Sigmoid colon (tissue), 6 donors: ENCODE measurements at regions not wholly inside any gene's neighbourhood (a gene's known extent, or its start where the extent isn't known, plus 50 kb on each side); places are given as distances from the start of the nearest gene placed in this dataset.
"Not testable (repeated sequence)": the region's sequence is repeated elsewhere in the genome, so short reads cannot be mapped to it uniquely, and the experiment has no call there.

Experiments
- DNase-seq: peaks from one replicate; pipeline ENCODE4 v3.0.0-alpha.2; 2019
- H3K27ac ChIP-seq, 4 donors: fragments of 200-600 bp; sonication (generic); one replicate each; pipeline ENCODE4 v1.5.1; 2016 to 2019; ENCODE audit warnings: mild to moderate bottlenecking in 1 of 4
- H3K27me3 ChIP-seq, 3 donors: fragments of 200-600 bp; sonication (generic); one replicate each; pipeline ENCODE4 v1.5.1; 2019; ENCODE audit warnings: mild to moderate bottlenecking in 1 of 3
- H3K36me3 ChIP-seq, 4 donors: fragments of 200-600 bp; sonication (generic); one replicate each; pipeline ENCODE4 v1.5.1; 2016 to 2019
- H3K4me1 ChIP-seq, 4 donors: fragments of 200-600 bp; sonication (generic); one replicate each; pipeline ENCODE4 v1.5.1; 2017 to 2019
- H3K4me3 ChIP-seq, 4 donors: fragments of 200-600 bp; sonication (generic); one replicate each; pipeline ENCODE4 v1.5.1; 2017 to 2019; ENCODE audit warnings: mild to moderate bottlenecking in 2 of 4, moderate library complexity in 1 of 4
- H3K9me3 ChIP-seq, 4 donors: fragments of 200-600 bp in 3 of 4; sonication (generic) in 3 of 4; one replicate each; pipeline versions ENCODE4 v1.5.1 to v1.6.1; 2013 to 2019
- CTCF ChIP-seq, 4 experiments: fragments of 450-650 bp in 3 of 4; fragments of 200-600 bp in 1 of 4; IDR thresholded peaks; one replicate each; pipeline ENCODE4 v1.5.1; 2016 to 2019; ENCODE audit warnings: antibody characterized with exemption in 4 of 4, mild to moderate bottlenecking in 3 of 4, moderate library complexity in 2 of 4
- EP300 ChIP-seq, 4 donors: sonication (generic); formaldehyde crosslinking; IDR thresholded peaks; one replicate each; pipeline ENCODE4 v1.6.1; 2017; ENCODE audit warnings: antibody characterized with exemption in 4 of 4
- POLR2A ChIP-seq, 2 donors: fragments of 450-650 bp; IDR thresholded peaks; one replicate each; pipeline ENCODE4 v1.6.1; 2016; ENCODE audit warnings: antibody characterized with exemption in 2 of 2, mild to moderate bottlenecking in 2 of 2, moderate library complexity in 2 of 2
- POLR2AphosphoS5 ChIP-seq, 4 donors: sonication (generic); formaldehyde crosslinking; IDR thresholded peaks; one replicate each; pipeline ENCODE4 v1.6.1; 2017; ENCODE audit warnings: antibody characterized with exemption in 4 of 4
- WGBS, 2 donors: extraction: QIAGEN DNeasy Blood & Tissue Kit; methylation state at CpG; one replicate each; pipeline ENCODE4 v1.1.7; 2013; 5-methylcytosine and 5-hydroxymethylcytosine counted together
- intact Hi-C: fragments of 100-400 bp; cut with DNase I; formaldehyde crosslinking; loops from one replicate; pipeline ENCODE4 v1.15.1; 2023
- donor health status: healthy with polysubstance abuse.
- donor health status: healthy.

GRCh38 chr2:88802026-88802425 lies 110.6 kb downstream of the RPIA start:
- H3K27ac ChIP-seq, intact Hi-C loops, H3K27me3 ChIP-seq, H3K36me3 ChIP-seq, DNase-seq, H3K9me3 ChIP-seq, H3K4me3 ChIP-seq, H3K4me1 ChIP-seq: not testable (repeated sequence)
- WGBS, 2 donors, result 45 to 62% methylated on average over 2 of the region's 2 CpGs

GRCh38 chr2:88807237-88807962 lies 115.9 kb downstream of the RPIA start:
- no peaks in the 10 kb centered on the region for H3K36me3 ChIP-seq
- no peaks in the 10 kb centered on the region for H3K4me1 ChIP-seq
- peaks cover 0 to 4% (median 0%) of the 10 kb centered on the region in 3 donors for H3K27me3 ChIP-seq
- intact Hi-C loops, result no loop called here
- H3K27ac ChIP-seq, result no peak overlapping the region
- DNase-seq, result no peak
- WGBS, 2 donors, result 84 to 91% methylated on average over 5 of the region's 5 CpGs
- no peak overlapping the region for H3K4me3 ChIP-seq
- TF ChIP-seq CTCF (IDR thresholded peaks at IDR 0.05) (no peak), POLR2AphosphoS5 (IDR thresholded peaks at IDR 0.05) (no peak), EP300 (IDR thresholded peaks at IDR 0.05) (no peak), POLR2A (IDR thresholded peaks at IDR 0.05) (no peak)
- no peaks in the 10 kb centered on the region for H3K9me3 ChIP-seq

DNA sequence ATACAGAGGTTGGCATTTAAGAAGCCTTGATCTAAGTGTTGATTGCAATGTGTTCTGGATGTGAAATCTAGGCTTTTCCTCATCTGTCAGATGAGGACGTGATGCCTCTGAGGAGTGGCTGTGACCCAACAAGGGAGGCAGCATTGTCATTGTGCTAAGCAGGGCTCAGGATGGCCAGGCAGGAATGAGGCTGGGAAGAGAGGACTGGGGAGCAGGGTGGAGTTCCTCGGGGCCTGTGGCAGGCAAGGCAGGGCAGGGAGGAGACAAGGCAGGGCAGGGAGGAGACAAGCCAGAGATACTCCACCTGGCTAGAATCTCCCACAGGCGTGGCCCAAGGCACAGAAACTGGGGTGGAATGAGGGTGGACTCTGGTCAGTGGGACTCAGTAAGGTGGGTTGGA lies 116.6 kb downstream of the RPIA start:
- intact Hi-C loops, result no loop called here
- WGBS, 2 donors, result 35 to 70% methylated on average over 3 of the region's 3 CpGs
- DNase-seq, result no peak

GRCh38 chr2:88808652-88809051 lies 117.2 kb downstream of the RPIA start:
- no peak overlapping the region for H3K4me3 ChIP-seq
- TF ChIP-seq CTCF (IDR thresholded peaks at IDR 0.05), result no peak
- TF ChIP-seq POLR2AphosphoS5 (IDR thresholded peaks at IDR 0.05), result no peak
- TF ChIP-seq EP300 (IDR thresholded peaks at IDR 0.05), result no peak
- no peak for TF ChIP-seq POLR2A (IDR thresholded peaks at IDR 0.05)
- H3K9me3 ChIP-seq, result no peaks in the 10 kb centered on the region
- H3K4me1 ChIP-seq, result no peaks in the 10 kb centered on the region
- WGBS, 2 donors, result 31 to 38% methylated on average over 1 of the region's 1 CpG
- H3K27me3 ChIP-seq, result peaks cover 0 to 4% (median 0%) of the 10 kb centered on the region in 3 donors
- intact Hi-C loops, result no loop called here
- H3K27ac ChIP-seq, result no peak overlapping the region
- DNase-seq, result no peak
- H3K36me3 ChIP-seq, result no peaks in the 10 kb centered on the region

More for the DNA sequence above, 116.6 kb downstream of the RPIA start:
- Histone ChIP-seq H3K4me1 (no peaks in the 10 kb centered on the region), H3K36me3 (no peaks in the 10 kb centered on the region), H3K27ac (no peak overlapping the region), H3K27me3 (peaks cover 0 to 4% (median 0%) of the 10 kb centered on the region in 3 donors), H3K9me3 (no peaks in the 10 kb centered on the region), H3K4me3 (no peak overlapping the region)
- TF ChIP-seq POLR2A (IDR thresholded peaks at IDR 0.05) (no peak), POLR2AphosphoS5 (IDR thresholded peaks at IDR 0.05) (no peak), CTCF (IDR thresholded peaks at IDR 0.05) (no peak), EP300 (IDR thresholded peaks at IDR 0.05) (no peak)

DNA sequence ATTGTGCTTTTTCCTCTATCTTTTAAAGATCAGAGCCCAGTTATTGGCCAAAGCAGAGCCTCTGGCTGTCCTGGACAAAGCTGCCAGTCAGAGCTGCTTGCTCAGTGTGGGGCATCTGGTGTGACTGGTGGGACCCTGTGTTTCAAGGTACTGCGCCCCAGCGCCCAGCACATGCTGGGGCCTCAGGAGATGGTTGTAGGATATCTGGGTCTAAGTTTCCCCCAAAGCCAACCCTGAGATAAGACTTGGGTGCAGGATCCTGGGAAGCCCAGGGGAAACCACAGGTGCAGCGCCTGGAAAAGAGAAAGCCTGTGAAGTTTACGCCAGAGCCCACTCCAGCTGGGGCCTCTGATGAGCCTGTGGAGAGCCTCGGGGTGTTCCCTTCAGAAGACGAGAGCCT lies 117.7 kb downstream of the RPIA start:
- Histone ChIP-seq H3K9me3 (no peaks in the 10 kb centered on the region), H3K27ac (no peak overlapping the region), H3K4me3 (no peak overlapping the region), H3K27me3 (peaks cover 0 to 4% (median 0%) of the 10 kb centered on the region in 3 donors), H3K36me3 (no peaks in the 10 kb centered on the region), H3K4me1 (no peaks in the 10 kb centered on the region)
- intact Hi-C loops, result no loop called here
- TF ChIP-seq POLR2A (IDR thresholded peaks at IDR 0.05), result no peak
- no peak for TF ChIP-seq EP300 (IDR thresholded peaks at IDR 0.05)
- TF ChIP-seq CTCF (IDR thresholded peaks at IDR 0.05), result no peak
- no peak for DNase-seq
- WGBS, 2 donors, result 88 to 93% methylated on average over 6 of the region's 6 CpGs
